Heart left ventricle (tissue), 13 donors: ENCODE measurements at regions not wholly inside any gene's neighbourhood (a gene's known extent, or its start where the extent isn't known, plus 50 kb on each side); places are given as distances from the start of the nearest gene placed in this dataset.

Source experiments
- POLR2A ChIP-seq, 2 donors: fragments of 450-650 bp; IDR thresholded peaks; one replicate each; pipeline ENCODE4 v1.6.1; 2017; ENCODE audit warnings: antibody characterized with exemption in 2 of 2, mild to moderate bottlenecking in 2 of 2, moderate library complexity in 2 of 2
- TF ChIP-seq, protein P1 (sequence below), 12 donors: fragments of 200-600 bp; sonication (generic) in 4 of 12; IDR thresholded peaks; one replicate each; pipeline versions ENCODE4 v1.5.0 to v1.8.0; 2018 to 2022; ENCODE audit warnings: antibody characterized with exemption in 12 of 12, mild to moderate bottlenecking in 5 of 12
- donor health status: ischemic (EF 13 %, LVEDD 7.1; RV severe dilation, severe dysfunction).
- donor health status: DM: no; HTN: yes; CAD: no.
- donor health status: DM: no; HTN: no; CAD: no.
- donor health status: ischemic (EF 25% LVEDD 6.9; RV normal size, moderate dysfunction).
- donor health status: ischemic (EF 25% LVEDD 5.7; RV mildly dilated, moderate dysfunction).
- donor health status: ischemic (EF 35%, LVEDD 5.7; RV mildly dilated, moderate dysfunction).
- donor health status: nonischemic (EF 11% LVEDD 7.7; RV severe dilation, severe dysfunction).
- donor health status: DM: yes; HTN: yes; CAD: no.
- donor health status: PGD.
- donor health status: ischemic (EF 29% LVEDD 5.4; RV normal size, mild dysfunction).
- donor health status: nonischemic (EF 23%, LVEDD 6.1; RV moderate dilation, normal function).

DNA sequence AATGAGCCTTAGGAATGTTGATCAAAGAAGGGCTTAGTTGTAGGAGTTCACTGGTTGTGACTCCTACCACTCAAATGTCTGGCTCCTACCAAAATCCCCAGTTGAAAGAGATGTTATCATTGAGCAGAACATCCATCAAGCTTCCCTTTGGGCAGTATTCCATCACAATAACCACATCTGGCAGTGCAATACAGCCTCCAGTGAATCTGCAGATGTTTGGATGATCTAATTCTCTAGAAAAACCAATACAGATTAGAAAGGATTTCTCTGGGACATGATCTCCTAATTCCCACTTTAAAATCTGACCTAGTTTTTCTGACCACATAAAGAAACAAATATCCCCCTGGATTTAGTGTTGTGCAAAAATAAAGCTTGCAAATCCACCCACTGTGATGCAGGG, 81.6 kb downstream of the TMEM215 start:
- TF ChIP-seq, protein P1, sequence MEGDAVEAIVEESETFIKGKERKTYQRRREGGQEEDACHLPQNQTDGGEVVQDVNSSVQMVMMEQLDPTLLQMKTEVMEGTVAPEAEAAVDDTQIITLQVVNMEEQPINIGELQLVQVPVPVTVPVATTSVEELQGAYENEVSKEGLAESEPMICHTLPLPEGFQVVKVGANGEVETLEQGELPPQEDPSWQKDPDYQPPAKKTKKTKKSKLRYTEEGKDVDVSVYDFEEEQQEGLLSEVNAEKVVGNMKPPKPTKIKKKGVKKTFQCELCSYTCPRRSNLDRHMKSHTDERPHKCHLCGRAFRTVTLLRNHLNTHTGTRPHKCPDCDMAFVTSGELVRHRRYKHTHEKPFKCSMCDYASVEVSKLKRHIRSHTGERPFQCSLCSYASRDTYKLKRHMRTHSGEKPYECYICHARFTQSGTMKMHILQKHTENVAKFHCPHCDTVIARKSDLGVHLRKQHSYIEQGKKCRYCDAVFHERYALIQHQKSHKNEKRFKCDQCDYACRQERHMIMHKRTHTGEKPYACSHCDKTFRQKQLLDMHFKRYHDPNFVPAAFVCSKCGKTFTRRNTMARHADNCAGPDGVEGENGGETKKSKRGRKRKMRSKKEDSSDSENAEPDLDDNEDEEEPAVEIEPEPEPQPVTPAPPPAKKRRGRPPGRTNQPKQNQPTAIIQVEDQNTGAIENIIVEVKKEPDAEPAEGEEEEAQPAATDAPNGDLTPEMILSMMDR (IDR thresholded peaks at IDR 0.05) = no peak
- TF ChIP-seq POLR2A (IDR thresholded peaks at IDR 0.05) = no peak
